SK-N-MC (cell line): ENCODE measurements at regions not wholly inside any gene's neighbourhood (a gene's known extent, or its start where the extent isn't known, plus 50 kb on each side); places are given as distances from the start of the nearest gene placed in this dataset.

Experiments
- EZH2 ChIP-seq: fragments of 200-600 bp; sonication (generic); IDR thresholded peaks from one replicate; pipeline ENCODE4 v1.6.1; 2017; ENCODE audit warnings: antibody characterized with exemption
- FOXP2 ChIP-seq: optimal IDR thresholded peaks from 2 replicates; pipeline ENCODE3; 2011; ENCODE audit warnings: mild to moderate bottlenecking, moderate library complexity; ENCODE audit not compliant: insufficient read depth; ENCODE audit errors: extremely low read length, control extremely low read depth
- POLR2AphosphoS5 ChIP-seq: IDR thresholded peaks from 2 replicates; pipeline ENCODE4 v1.6.1; 2012; ENCODE audit warnings: mild to moderate bottlenecking, low read depth, low read length, borderline replicate concordance

- TF ChIP-seq EZH2 (no peak), POLR2AphosphoS5 (no peak), FOXP2 (no peak)
Observed at GRCh38 chr6:122129313-122130025, 270.0 kb upstream of the HSF2 start.
